Breast epithelium (tissue), 4 donors: ENCODE measurements at regions not wholly inside any gene's neighbourhood (a gene's known extent, or its start where the extent isn't known, plus 50 kb on each side); places are given as distances from the start of the nearest gene placed in this dataset.

Experiments
- DNase-seq, 2 donors: peaks; one replicate each; pipeline ENCODE4 v3.0.0-alpha.2; 2019; ENCODE audit warnings: low spot score in 2 of 2
- H3K27ac ChIP-seq, 2 donors: fragments of 200-600 bp; sonication (generic) in 1 of 2; one replicate each; pipeline ENCODE4 v1.5.1; 2016 to 2019; ENCODE audit warnings: mild to moderate bottlenecking in 1 of 2
- H3K27me3 ChIP-seq, 2 donors: fragments of 200-600 bp; sonication (generic) in 1 of 2; one replicate each; pipeline versions ENCODE4 v1.5.1 to v1.6.0; 2017 to 2019; ENCODE audit warnings: control low read depth in 1 of 2, mild to moderate bottlenecking in 1 of 2
- H3K36me3 ChIP-seq: fragments of 200-600 bp; one replicate; pipeline ENCODE4 v1.5.1; 2019
- H3K4me1 ChIP-seq, 2 donors: fragments of 200-600 bp; sonication (generic); one replicate each; pipeline ENCODE4 v1.5.1; 2016 to 2019; ENCODE audit warnings: control low read depth in 1 of 2
- H3K4me3 ChIP-seq, 3 donors: fragments of 200-600 bp; sonication (generic); 1 replicate in 2 of 3; 2 replicates in 1 of 3; pipeline ENCODE4 v1.5.1; 2016 to 2019; ENCODE audit warnings: mild to moderate bottlenecking in 3 of 3, moderate library complexity in 2 of 3
- H3K9me3 ChIP-seq, 2 donors: fragments of 200-600 bp; sonication (generic) in 1 of 2; one replicate each; pipeline ENCODE4 v1.5.1; 2016 to 2019; ENCODE audit warnings: control low read depth in 1 of 2
- POLR2A ChIP-seq: fragments of 450-650 bp; IDR thresholded peaks from one replicate; pipeline ENCODE4 v1.6.1; 2016; ENCODE audit warnings: antibody characterized with exemption, mild to moderate bottlenecking, moderate library complexity
- POLR2AphosphoS5 ChIP-seq, 3 donors: sonication (generic); formaldehyde crosslinking; IDR thresholded peaks; one replicate each; pipeline ENCODE4 v1.6.1; 2017; ENCODE audit warnings: antibody characterized with exemption in 3 of 3
- intact Hi-C: fragments of 100-400 bp; cut with DNase I; formaldehyde crosslinking; loops from one replicate; pipeline ENCODE4 v1.15.1; 2023; ENCODE audit warnings: low total_unique reads
- TF ChIP-seq, protein P1 (sequence below), 3 donors: fragments of 450-650 bp; IDR thresholded peaks; one replicate each; pipeline ENCODE4 v1.5.1; 2016 to 2017; ENCODE audit warnings: antibody characterized with exemption in 3 of 3, mild to moderate bottlenecking in 3 of 3, moderate library complexity in 3 of 3

DNA sequence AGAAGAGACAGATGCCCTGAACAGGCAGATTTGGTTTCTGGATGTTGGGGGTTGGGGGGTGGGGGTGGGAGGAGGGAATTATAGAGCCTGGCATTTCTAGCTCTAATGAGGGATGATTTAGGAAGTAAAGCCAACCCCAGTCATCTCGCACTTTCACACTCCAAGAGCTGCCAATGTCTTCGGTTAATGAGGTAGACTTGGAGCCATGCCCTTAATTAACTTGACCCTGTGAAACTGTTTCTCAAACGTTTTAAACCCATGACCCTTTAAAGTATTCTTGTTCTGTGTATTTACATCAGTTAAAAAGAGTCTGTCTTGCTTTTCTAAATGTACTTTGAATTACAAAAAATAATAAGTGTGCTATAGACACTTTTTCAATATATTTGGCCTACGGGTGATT is 466.9 kb downstream of the FAT4 start:
- Histone ChIP-seq H3K36me3 (no peaks in the 10 kb centered on the region), H3K27me3 (no peaks in the 10 kb centered on the region), H3K27ac (no peak overlapping the region), H3K4me1 (no peaks in the 10 kb centered on the region), H3K9me3 (peaks cover 0 to 2% of the 10 kb centered on the region in 2 donors), H3K4me3 (no peak overlapping the region)
- no peak for TF ChIP-seq POLR2AphosphoS5 (IDR thresholded peaks at IDR 0.05)
- TF ChIP-seq POLR2A, result no peak
- TF ChIP-seq, protein P1, sequence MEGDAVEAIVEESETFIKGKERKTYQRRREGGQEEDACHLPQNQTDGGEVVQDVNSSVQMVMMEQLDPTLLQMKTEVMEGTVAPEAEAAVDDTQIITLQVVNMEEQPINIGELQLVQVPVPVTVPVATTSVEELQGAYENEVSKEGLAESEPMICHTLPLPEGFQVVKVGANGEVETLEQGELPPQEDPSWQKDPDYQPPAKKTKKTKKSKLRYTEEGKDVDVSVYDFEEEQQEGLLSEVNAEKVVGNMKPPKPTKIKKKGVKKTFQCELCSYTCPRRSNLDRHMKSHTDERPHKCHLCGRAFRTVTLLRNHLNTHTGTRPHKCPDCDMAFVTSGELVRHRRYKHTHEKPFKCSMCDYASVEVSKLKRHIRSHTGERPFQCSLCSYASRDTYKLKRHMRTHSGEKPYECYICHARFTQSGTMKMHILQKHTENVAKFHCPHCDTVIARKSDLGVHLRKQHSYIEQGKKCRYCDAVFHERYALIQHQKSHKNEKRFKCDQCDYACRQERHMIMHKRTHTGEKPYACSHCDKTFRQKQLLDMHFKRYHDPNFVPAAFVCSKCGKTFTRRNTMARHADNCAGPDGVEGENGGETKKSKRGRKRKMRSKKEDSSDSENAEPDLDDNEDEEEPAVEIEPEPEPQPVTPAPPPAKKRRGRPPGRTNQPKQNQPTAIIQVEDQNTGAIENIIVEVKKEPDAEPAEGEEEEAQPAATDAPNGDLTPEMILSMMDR (IDR thresholded peaks at IDR 0.05), result no peak
- DNase-seq, result no peak
- intact Hi-C loops, result no loop called here

DNA sequence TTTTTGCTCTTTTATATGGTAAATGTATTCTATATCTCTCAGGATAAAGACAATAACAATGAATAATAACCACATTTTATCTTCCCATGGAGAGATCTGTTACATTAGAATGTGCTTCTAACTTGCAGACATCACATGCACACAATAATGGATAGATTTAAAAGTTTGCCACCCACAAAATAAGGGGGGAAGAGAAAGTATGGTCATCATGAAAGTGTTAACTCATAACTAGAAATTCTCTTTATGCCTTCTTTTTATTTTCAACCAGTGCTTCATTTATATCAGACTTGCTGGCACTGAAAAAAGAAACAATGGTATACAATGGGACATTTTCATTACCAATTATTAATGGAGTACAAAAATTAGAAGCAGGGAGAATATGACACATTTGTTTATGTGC is 470.0 kb downstream of the FAT4 start:
- no peaks in the 10 kb centered on the region for H3K9me3 ChIP-seq
- TF ChIP-seq, protein P1 (IDR thresholded peaks at IDR 0.05), result no peak
- TF ChIP-seq POLR2A, result no peak
- no peak for TF ChIP-seq POLR2AphosphoS5 (IDR thresholded peaks at IDR 0.05)
- no peak overlapping the region for H3K27ac ChIP-seq
- H3K4me3 ChIP-seq, result no peak overlapping the region
- H3K27me3 ChIP-seq, result no peaks in the 10 kb centered on the region
- no peaks in the 10 kb centered on the region for H3K36me3 ChIP-seq
- no peaks in the 10 kb centered on the region for H3K4me1 ChIP-seq
- no peak for DNase-seq
- intact Hi-C loops, result no loop called here

DNA sequence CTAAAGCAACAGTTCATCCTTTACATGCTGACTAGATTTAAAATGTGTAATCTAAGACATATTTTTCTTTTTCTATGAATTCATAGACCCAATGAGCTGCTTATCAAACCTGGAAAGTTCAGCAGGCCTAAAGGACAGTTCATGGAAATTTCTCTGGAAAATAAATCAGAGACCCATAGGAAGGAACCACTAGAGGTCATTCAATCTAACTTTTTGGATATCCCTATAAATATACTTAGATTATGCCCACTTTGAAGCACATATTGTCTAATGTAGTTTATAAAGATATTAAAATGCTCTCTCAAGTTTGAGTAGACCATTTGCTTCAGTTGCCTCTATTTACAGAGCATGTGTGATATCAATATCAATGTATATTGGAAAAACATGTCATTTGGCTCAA is 473.0 kb downstream of the FAT4 start:
- no peaks in the 10 kb centered on the region for H3K27me3 ChIP-seq
- no peaks in the 10 kb centered on the region for H3K9me3 ChIP-seq
- no peak overlapping the region for H3K27ac ChIP-seq
- H3K4me3 ChIP-seq, result no peak overlapping the region
- intact Hi-C loops, result no loop called here
- no peak for DNase-seq
- TF ChIP-seq, protein P1 (IDR thresholded peaks at IDR 0.05), result no peak
- no peak for TF ChIP-seq POLR2AphosphoS5 (IDR thresholded peaks at IDR 0.05)
- no peak for TF ChIP-seq POLR2A
- no peaks in the 10 kb centered on the region for H3K4me1 ChIP-seq
- H3K36me3 ChIP-seq, result no peaks in the 10 kb centered on the region

DNA sequence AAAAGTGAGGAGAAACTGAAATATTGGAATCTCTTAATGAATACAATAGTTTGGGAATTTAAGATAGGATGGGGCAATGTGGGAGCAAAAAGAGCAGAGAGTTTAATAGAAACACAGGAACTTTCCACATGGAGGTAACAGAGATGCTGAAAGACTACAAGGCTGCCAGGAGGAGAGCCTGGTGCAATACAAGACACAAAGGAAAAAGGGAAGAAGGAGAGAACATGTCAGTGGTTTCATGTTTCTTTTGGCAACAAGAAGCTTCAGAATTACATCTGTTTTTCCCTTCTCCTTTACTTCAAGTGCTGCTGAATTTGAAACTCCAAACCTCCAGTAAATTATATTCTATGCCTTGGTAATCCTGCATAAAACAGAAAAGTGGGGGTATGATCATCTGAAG is 474.3 kb downstream of the FAT4 start:
- H3K4me1 ChIP-seq, result no peaks in the 10 kb centered on the region
- no peaks in the 10 kb centered on the region for H3K36me3 ChIP-seq
- no peaks in the 10 kb centered on the region for H3K9me3 ChIP-seq
- H3K27me3 ChIP-seq, result no peaks in the 10 kb centered on the region
- H3K4me3 ChIP-seq, result no peak overlapping the region
- DNase-seq, result no peak
- intact Hi-C loops, result no loop called here
- TF ChIP-seq POLR2AphosphoS5 (IDR thresholded peaks at IDR 0.05) (no peak), POLR2A (no peak)
- TF ChIP-seq, protein P1 (IDR thresholded peaks at IDR 0.05), result no peak
- H3K27ac ChIP-seq, result no peak overlapping the region

DNA sequence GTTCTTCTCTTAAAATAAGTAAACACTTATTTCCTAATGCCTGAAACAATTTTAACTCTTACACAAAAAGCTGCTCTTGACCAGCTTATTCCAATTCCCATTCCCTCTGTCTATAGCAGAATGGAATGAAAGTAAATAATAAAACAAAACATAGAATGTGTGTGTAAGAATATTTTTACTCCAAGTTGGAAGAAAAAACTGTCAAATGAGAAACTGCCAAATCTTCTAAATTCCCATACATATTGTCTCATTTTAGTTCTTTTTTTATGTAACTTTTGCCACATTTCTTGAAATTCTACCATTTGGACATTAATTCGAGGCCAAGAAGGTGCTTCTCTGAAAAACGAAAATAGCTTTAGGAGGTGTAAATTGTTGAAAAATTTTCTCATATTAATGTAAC is 477.1 kb downstream of the FAT4 start:
- intact Hi-C loops, result no loop called here
- TF ChIP-seq, protein P1 (IDR thresholded peaks at IDR 0.05), result no peak
- TF ChIP-seq POLR2A (no peak), POLR2AphosphoS5 (IDR thresholded peaks at IDR 0.05) (no peak)

More for the DNA sequence above, 477.1 kb downstream of the FAT4 start:
- Histone ChIP-seq H3K36me3 (no peaks in the 10 kb centered on the region), H3K27me3 (no peaks in the 10 kb centered on the region), H3K9me3 (no peaks in the 10 kb centered on the region), H3K27ac (no peak overlapping the region), H3K4me3 (no peak overlapping the region), H3K4me1 (no peaks in the 10 kb centered on the region)
- DNase-seq, result no peak
